ENCODE measurements at regions not wholly inside any gene's neighbourhood (a gene's known extent, or its start where the extent isn't known, plus 50 kb on each side); places are given as distances from the start of the nearest gene placed in this dataset.

DNA sequence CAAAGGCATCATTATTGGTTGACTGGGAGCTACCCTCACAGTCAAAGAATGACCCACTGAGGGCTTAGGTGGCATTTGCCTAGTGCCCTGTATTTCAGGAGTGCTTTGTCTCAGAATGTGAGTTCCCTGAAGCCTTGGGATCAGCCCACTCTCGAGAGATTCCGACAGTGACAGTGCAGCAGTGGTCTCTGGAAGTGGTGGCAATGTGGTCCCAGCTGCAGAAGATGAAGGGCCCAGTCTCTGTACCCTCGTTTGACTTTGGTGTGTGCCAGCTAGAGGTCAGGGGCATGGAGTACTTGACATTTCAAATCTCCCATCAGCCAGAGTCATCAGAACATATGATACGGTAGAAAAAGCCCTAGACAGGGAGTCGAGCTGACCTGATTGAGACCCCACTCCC lies 153.7 kb downstream of the EFNB1 start:
- H3K27ac ChIP-seq (replicated peaks; ENCODE audit: low read length): no peak overlapping the region
- no peak overlapping the region for H3K4me2 ChIP-seq (ENCODE audit: insufficient read depth, low read length, poor library complexity, severe bottlenecking)
- no peak overlapping the region for H3K9ac ChIP-seq (ENCODE audit: low read depth, low read length, poor library complexity)
- H3K79me1 ChIP-seq (ENCODE audit: low read depth, low read length): no peaks in the 10 kb centered on the region
- H2BK15ac ChIP-seq (ENCODE audit: low read length): no peak overlapping the region
- no peak overlapping the region for H4K8ac ChIP-seq (ENCODE audit: low read depth, low read length)
- H3K27me3 ChIP-seq (ENCODE audit: control insufficient read depth in 3 of 3, insufficient read depth in 3 of 3, low read depth in 1 of 3, low read length in 3 of 3): peaks cover 0 to 2% (median 0%) of the 10 kb centered on the region in 3 experiments
- H3K9me3 ChIP-seq (replicated peaks in 1 of 2; ENCODE audit: control insufficient read depth in 2 of 2, insufficient read depth in 1 of 2, low read depth in 1 of 2, low read length in 2 of 2): no peaks in the 10 kb centered on the region
- H3K4me1 ChIP-seq (ENCODE audit: control insufficient read depth in 2 of 2, insufficient read depth in 1 of 2, low read depth in 1 of 2, low read length in 2 of 2): peaks cover 0 to 15% of the 10 kb centered on the region in 2 donors
- H3K14ac ChIP-seq (ENCODE audit: low read length): no peak overlapping the region
- no peak overlapping the region for H3K18ac ChIP-seq (ENCODE audit: low read length)
- no peak overlapping the region for H3K4me3 ChIP-seq (ENCODE audit: low read length in 2 of 2)
- H3K23ac ChIP-seq (ENCODE audit: low read depth, low read length, poor library complexity): no peak overlapping the region
- H2AFZ ChIP-seq (ENCODE audit: low read length): no peak overlapping the region
- no peaks in the 10 kb centered on the region for H3K36me3 ChIP-seq (replicated peaks in 1 of 2; ENCODE audit: control insufficient read depth in 2 of 2, insufficient read depth in 2 of 2, low read length in 2 of 2)
- WGBS, 2 donors (ENCODE audit: extremely low coverage in 2 of 2, insufficient read length in 2 of 2, insufficient replicate concordance in 1 of 2): no CpG with 5 or more reads among the region's 5 CpGs
- no peak overlapping the region for H2AK5ac ChIP-seq (ENCODE audit: low read depth, low read length)
- no peak overlapping the region for H4K91ac ChIP-seq (ENCODE audit: low read depth, low read length, poor library complexity)
- H3K4ac ChIP-seq (ENCODE audit: low read length): no peak overlapping the region
- no peak overlapping the region for H2BK12ac ChIP-seq (ENCODE audit: low read length)
- no peak overlapping the region for H2BK120ac ChIP-seq (ENCODE audit: low read depth, low read length)
- H2BK5ac ChIP-seq (ENCODE audit: low read length): no peak overlapping the region
- DNase-seq (ENCODE audit: low spot score): no peak

DNA sequence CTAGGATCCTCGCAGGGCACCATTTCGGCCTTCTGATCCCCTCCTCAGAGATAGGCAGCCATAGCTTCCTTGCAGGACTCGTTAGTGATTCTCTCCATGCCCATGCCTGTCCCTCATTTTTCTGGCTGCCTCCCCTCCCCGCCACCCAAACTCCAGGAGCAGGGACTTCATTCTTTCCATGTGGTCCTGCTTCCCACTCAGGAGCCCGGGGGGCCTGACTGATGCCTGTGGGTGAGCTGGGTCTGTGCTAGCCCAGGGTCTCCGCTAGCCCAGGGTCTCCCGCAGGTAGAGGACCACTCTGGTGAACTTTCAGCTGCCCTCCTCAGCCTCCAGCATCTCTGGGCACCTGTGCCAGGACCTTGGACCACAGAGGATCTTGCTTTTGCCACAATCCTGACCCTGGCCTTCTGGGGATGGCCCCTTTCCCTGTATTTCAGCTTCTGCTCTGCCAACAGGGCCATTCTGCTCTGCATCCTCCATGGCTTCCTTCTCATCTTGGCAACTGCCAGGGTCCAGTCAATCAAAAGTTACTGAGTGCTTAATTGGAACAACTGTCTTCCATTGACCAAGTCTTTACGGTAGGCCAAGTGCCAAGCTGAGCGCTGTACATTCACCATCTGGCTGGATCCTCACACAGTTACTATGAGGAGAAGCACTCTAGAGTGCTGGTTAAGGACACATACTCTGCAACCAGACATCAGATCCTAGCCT lies 152.2 kb downstream of the EFNB1 start:
- H3K27ac ChIP-seq (replicated peaks; ENCODE audit: low read length): no peak overlapping the region
- no peak overlapping the region for H3K4me3 ChIP-seq (ENCODE audit: low read length in 2 of 2)
- H3K18ac ChIP-seq (ENCODE audit: low read length): no peak overlapping the region
- H3K4ac ChIP-seq (ENCODE audit: low read length): no peak overlapping the region
- H2BK12ac ChIP-seq (ENCODE audit: low read length): no peak overlapping the region
- H2AK5ac ChIP-seq (ENCODE audit: low read depth, low read length): no peak overlapping the region
- WGBS, 2 donors (ENCODE audit: extremely low coverage in 2 of 2, insufficient read length in 2 of 2, insufficient replicate concordance in 1 of 2): no CpG with 5 or more reads among the region's 9 CpGs
- no peak overlapping the region for H2BK120ac ChIP-seq (ENCODE audit: low read depth, low read length)
- no peak overlapping the region for H3K4me2 ChIP-seq (ENCODE audit: insufficient read depth, low read length, poor library complexity, severe bottlenecking)
- no peak overlapping the region for H2BK5ac ChIP-seq (ENCODE audit: low read length)
- H3K9me3 ChIP-seq (replicated peaks in 1 of 2; ENCODE audit: control insufficient read depth in 2 of 2, insufficient read depth in 1 of 2, low read depth in 1 of 2, low read length in 2 of 2): no peaks in the 10 kb centered on the region
- no peak overlapping the region for H3K23ac ChIP-seq (ENCODE audit: low read depth, low read length, poor library complexity)
- no peak overlapping the region for H4K91ac ChIP-seq (ENCODE audit: low read depth, low read length, poor library complexity)
- no peak overlapping the region for H3K9ac ChIP-seq (ENCODE audit: low read depth, low read length, poor library complexity)
- H3K36me3 ChIP-seq (replicated peaks in 1 of 2; ENCODE audit: control insufficient read depth in 2 of 2, insufficient read depth in 2 of 2, low read length in 2 of 2): no peaks in the 10 kb centered on the region
- peaks cover 0 to 17% of the 10 kb centered on the region in 2 donors for H3K4me1 ChIP-seq (ENCODE audit: control insufficient read depth in 2 of 2, insufficient read depth in 1 of 2, low read depth in 1 of 2, low read length in 2 of 2)
- no peak overlapping the region for H3K14ac ChIP-seq (ENCODE audit: low read length)
- no peak overlapping the region for H2BK15ac ChIP-seq (ENCODE audit: low read length)
- no peak for DNase-seq (ENCODE audit: low spot score)
- H3K79me1 ChIP-seq (ENCODE audit: low read depth, low read length): no peaks in the 10 kb centered on the region
- no peak overlapping the region for H2AFZ ChIP-seq (ENCODE audit: low read length)
- no peak overlapping the region for H4K8ac ChIP-seq (ENCODE audit: low read depth, low read length)
- peaks cover 0 to 2% (median 0%) of the 10 kb centered on the region in 3 experiments for H3K27me3 ChIP-seq (ENCODE audit: control insufficient read depth in 3 of 3, insufficient read depth in 3 of 3, low read depth in 1 of 3, low read length in 3 of 3)

DNA sequence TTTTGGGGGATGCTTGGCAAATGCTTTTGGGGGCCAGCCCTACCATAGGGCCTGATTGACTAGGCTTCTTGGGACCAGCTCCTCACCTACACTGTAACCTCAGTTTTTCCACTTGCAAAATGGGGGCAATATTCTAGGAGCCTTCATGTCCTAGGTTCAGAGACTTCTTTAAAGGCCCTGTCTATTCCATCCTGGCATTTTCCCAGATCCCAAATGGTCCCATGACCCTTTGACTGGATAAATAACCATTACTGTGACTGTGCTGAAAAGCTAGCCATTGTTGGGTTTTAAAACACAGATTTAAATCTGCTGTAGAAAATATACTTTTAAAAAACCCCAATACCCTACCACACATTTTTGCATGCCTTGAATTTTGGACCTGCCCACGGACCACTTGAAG lies 149.8 kb downstream of the EFNB1 start:
- DNase-seq (ENCODE audit: low spot score): no peak
- Histone ChIP-seq H3K4me3 (ENCODE audit: low read length in 2 of 2) (no peak overlapping the region), H3K18ac (ENCODE audit: low read length) (peak overlapping the region; percentile 71), H3K9me3 (replicated peaks in 1 of 2; ENCODE audit: control insufficient read depth in 2 of 2, insufficient read depth in 1 of 2, low read depth in 1 of 2, low read length in 2 of 2) (no peaks in the 10 kb centered on the region), H2BK120ac (ENCODE audit: low read depth, low read length) (no peak overlapping the region), H2BK12ac (ENCODE audit: low read length) (no peak overlapping the region), H3K4me2 (ENCODE audit: insufficient read depth, low read length, poor library complexity, severe bottlenecking) (no peak overlapping the region), H2AFZ (ENCODE audit: low read length) (no peak overlapping the region), H3K27me3 (ENCODE audit: control insufficient read depth in 3 of 3, insufficient read depth in 3 of 3, low read depth in 1 of 3, low read length in 3 of 3) (peaks cover 0 to 2% (median 0%) of the 10 kb centered on the region in 3 experiments), H2AK5ac (ENCODE audit: low read depth, low read length) (no peak overlapping the region), H4K91ac (ENCODE audit: low read depth, low read length, poor library complexity) (no peak overlapping the region), H3K27ac (replicated peaks; ENCODE audit: low read length) (no peak overlapping the region), H2BK15ac (ENCODE audit: low read length) (no peak overlapping the region), H3K9ac (ENCODE audit: low read depth, low read length, poor library complexity) (no peak overlapping the region), H4K8ac (ENCODE audit: low read depth, low read length) (no peak overlapping the region), H3K23ac (ENCODE audit: low read depth, low read length, poor library complexity) (no peak overlapping the region), H3K79me1 (ENCODE audit: low read depth, low read length) (no peaks in the 10 kb centered on the region), H3K4ac (ENCODE audit: low read length) (no peak overlapping the region), H3K14ac (ENCODE audit: low read length) (no peak overlapping the region), H2BK5ac (ENCODE audit: low read length) (no peak overlapping the region), H3K4me1 (ENCODE audit: control insufficient read depth in 2 of 2, insufficient read depth in 1 of 2, low read depth in 1 of 2, low read length in 2 of 2) (peaks cover 0 to 10% of the 10 kb centered on the region in 2 donors), H3K36me3 (replicated peaks in 1 of 2; ENCODE audit: control insufficient read depth in 2 of 2, insufficient read depth in 2 of 2, low read length in 2 of 2) (no peaks in the 10 kb centered on the region)
- no CpG with 5 or more reads among the region's 1 CpG for WGBS, 2 donors (ENCODE audit: extremely low coverage in 2 of 2, insufficient read length in 2 of 2, insufficient replicate concordance in 1 of 2)

DNA sequence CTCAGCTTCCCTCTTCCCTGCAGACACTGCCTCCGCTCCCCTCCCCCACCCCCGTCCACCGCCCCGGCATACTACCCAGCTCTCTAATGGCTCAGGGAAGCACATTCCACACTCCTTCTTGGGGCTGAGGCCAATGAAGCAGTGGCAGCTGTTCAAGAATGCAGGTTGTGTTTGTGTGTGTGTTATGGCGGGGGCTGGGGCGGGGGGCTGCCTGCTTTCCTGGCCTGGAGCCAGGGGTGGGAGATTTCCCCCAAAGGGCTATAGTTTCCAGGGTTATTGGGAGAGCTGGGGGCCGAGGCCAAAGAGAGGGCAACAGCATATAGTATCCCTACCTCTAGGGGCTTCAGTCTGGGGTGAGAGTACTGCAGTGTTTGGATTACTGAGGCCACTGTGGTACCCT lies 149.4 kb downstream of the EFNB1 start:
- Histone ChIP-seq H3K27ac (replicated peaks; ENCODE audit: low read length) (no peak overlapping the region), H3K4me1 (ENCODE audit: control insufficient read depth in 2 of 2, insufficient read depth in 1 of 2, low read depth in 1 of 2, low read length in 2 of 2) (peaks cover 0 to 10% of the 10 kb centered on the region in 2 donors), H2BK120ac (ENCODE audit: low read depth, low read length) (no peak overlapping the region), H3K14ac (ENCODE audit: low read length) (no peak overlapping the region), H4K8ac (ENCODE audit: low read depth, low read length) (no peak overlapping the region), H3K36me3 (replicated peaks in 1 of 2; ENCODE audit: control insufficient read depth in 2 of 2, insufficient read depth in 2 of 2, low read length in 2 of 2) (no peaks in the 10 kb centered on the region), H3K18ac (ENCODE audit: low read length) (peak overlapping the region; percentile 71), H3K23ac (ENCODE audit: low read depth, low read length, poor library complexity) (no peak overlapping the region), H3K4ac (ENCODE audit: low read length) (no peak overlapping the region), H2BK5ac (ENCODE audit: low read length) (no peak overlapping the region), H2AK5ac (ENCODE audit: low read depth, low read length) (no peak overlapping the region), H3K4me3 (ENCODE audit: low read length in 2 of 2) (no peak overlapping the region), H2BK12ac (ENCODE audit: low read length) (no peak overlapping the region), H2AFZ (ENCODE audit: low read length) (peak overlapping the region; percentile 28), H3K9ac (ENCODE audit: low read depth, low read length, poor library complexity) (no peak overlapping the region), H3K27me3 (ENCODE audit: control insufficient read depth in 3 of 3, insufficient read depth in 3 of 3, low read depth in 1 of 3, low read length in 3 of 3) (peaks cover 0 to 2% (median 0%) of the 10 kb centered on the region in 3 experiments), H3K4me2 (ENCODE audit: insufficient read depth, low read length, poor library complexity, severe bottlenecking) (no peak overlapping the region), H3K79me1 (ENCODE audit: low read depth, low read length) (no peaks in the 10 kb centered on the region), H2BK15ac (ENCODE audit: low read length) (no peak overlapping the region), H4K91ac (ENCODE audit: low read depth, low read length, poor library complexity) (no peak overlapping the region), H3K9me3 (replicated peaks in 1 of 2; ENCODE audit: control insufficient read depth in 2 of 2, insufficient read depth in 1 of 2, low read depth in 1 of 2, low read length in 2 of 2) (no peaks in the 10 kb centered on the region)
- no peak for DNase-seq (ENCODE audit: low spot score)
- WGBS, 2 donors (ENCODE audit: extremely low coverage in 2 of 2, insufficient read length in 2 of 2, insufficient replicate concordance in 1 of 2): no CpG with 5 or more reads among the region's 7 CpGs

Measured in neuronal stem cell (in vitro differentiated cells).